ENCODE measurements at regions not wholly inside any gene's neighbourhood (a gene's known extent, or its start where the extent isn't known, plus 50 kb on each side); places are given as distances from the start of the nearest gene placed in this dataset.

DNA sequence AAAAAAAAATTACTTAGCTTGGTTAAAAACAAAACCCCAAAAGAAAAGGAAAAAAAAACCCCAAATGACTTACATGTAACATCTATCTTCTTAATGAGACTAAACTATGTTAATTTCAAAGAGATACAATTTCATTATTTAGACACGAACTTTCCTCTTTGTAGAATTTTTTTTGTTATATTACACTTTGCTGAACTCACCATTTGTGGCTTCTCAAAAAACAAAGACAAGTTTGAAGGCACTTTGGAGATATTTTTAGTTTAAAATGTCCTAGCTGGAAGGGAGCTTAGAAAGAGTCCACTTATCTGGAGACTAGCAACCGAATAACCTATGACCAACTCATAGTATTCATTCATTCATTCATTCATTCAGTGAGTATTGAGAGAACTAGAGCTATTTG lies 301.7 kb upstream of the ROPN1 start:
- Histone ChIP-seq H3K27ac (ENCODE audit: low read depth, low read length) (no peak overlapping the region), H3K4me3 (ENCODE audit: low read depth, low read length) (no peak overlapping the region), H3K4me1 (ENCODE audit: control insufficient read depth, insufficient read depth, low read length) (peaks cover 9% of the 10 kb centered on the region), H3K27me3 (ENCODE audit: control insufficient read depth, insufficient read depth, low read length) (no peaks in the 10 kb centered on the region), H3K9me3 (ENCODE audit: control insufficient read depth, insufficient read depth, low read length) (peaks cover 2% of the 10 kb centered on the region), H3K36me3 (ENCODE audit: control insufficient read depth, insufficient read depth, low read length) (no peaks in the 10 kb centered on the region)
- no CpG with 5 or more reads among the region's 2 CpGs for WGBS (ENCODE audit: insufficient coverage)
- DNase-seq (ENCODE audit: low read depth in 4 of 6, low spot score in 6 of 6): no peak

DNA sequence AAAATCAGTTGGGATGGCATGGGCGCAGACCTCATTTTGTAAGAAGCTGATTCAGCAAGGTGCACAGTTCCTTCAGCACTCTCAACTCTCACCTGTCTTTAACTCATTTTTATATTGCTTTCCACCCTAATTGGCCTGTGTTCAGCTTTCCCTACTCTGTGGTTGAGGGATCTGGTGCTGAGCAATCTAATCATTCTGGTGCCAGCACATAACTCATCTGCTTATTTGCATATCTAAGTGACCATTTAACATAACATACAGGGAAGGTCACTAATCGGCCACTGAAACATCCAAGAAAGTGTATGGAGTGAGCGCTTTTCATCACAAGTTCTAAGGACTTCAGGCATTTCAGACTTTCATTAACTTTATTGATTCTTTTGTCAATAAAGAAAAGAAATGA lies 303.4 kb upstream of the ROPN1 start:
- no peak for DNase-seq (ENCODE audit: low read depth in 4 of 6, low spot score in 6 of 6)
- Histone ChIP-seq H3K36me3 (ENCODE audit: control insufficient read depth, insufficient read depth, low read length) (no peaks in the 10 kb centered on the region), H3K27me3 (ENCODE audit: control insufficient read depth, insufficient read depth, low read length) (no peaks in the 10 kb centered on the region), H3K9me3 (ENCODE audit: control insufficient read depth, insufficient read depth, low read length) (no peaks in the 10 kb centered on the region), H3K27ac (ENCODE audit: low read depth, low read length) (no peak overlapping the region), H3K4me3 (ENCODE audit: low read depth, low read length) (no peak overlapping the region), H3K4me1 (ENCODE audit: control insufficient read depth, insufficient read depth, low read length) (peaks cover 15% of the 10 kb centered on the region)
- 100% methylated on average over 1 of the region's 3 CpGs for WGBS (ENCODE audit: insufficient coverage)

DNA sequence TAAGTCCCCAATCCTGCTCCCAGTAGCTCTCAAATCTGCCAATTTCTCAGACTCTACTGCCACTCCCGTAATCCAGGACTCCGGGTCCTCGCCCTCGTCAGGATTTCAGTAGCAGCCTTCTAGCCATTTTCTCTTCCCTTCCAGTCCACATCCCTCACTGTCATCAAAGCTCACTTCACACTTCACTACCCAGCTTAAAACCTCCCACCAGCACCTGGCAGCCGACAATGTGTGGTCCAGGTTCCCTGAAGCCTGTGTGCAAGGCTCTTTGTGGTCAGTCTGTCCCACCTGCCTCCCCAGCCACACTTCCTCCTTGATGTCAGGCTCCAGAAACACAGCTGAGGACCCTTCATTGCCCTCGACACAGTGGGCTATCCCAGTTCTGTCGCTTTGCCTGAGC lies 304.5 kb upstream of the ROPN1 start:
- no peak overlapping the region for H3K4me3 ChIP-seq (ENCODE audit: low read depth, low read length)
- WGBS (ENCODE audit: insufficient coverage): 89% methylated on average over 7 of the region's 7 CpGs
- no peaks in the 10 kb centered on the region for H3K27me3 ChIP-seq (ENCODE audit: control insufficient read depth, insufficient read depth, low read length)
- no peaks in the 10 kb centered on the region for H3K9me3 ChIP-seq (ENCODE audit: control insufficient read depth, insufficient read depth, low read length)
- no peak overlapping the region for H3K27ac ChIP-seq (ENCODE audit: low read depth, low read length)
- DNase-seq (ENCODE audit: low read depth in 4 of 6, low spot score in 6 of 6): no peak
- no peaks in the 10 kb centered on the region for H3K36me3 ChIP-seq (ENCODE audit: control insufficient read depth, insufficient read depth, low read length)
- H3K4me1 ChIP-seq (ENCODE audit: control insufficient read depth, insufficient read depth, low read length): peaks cover 15% of the 10 kb centered on the region

DNA sequence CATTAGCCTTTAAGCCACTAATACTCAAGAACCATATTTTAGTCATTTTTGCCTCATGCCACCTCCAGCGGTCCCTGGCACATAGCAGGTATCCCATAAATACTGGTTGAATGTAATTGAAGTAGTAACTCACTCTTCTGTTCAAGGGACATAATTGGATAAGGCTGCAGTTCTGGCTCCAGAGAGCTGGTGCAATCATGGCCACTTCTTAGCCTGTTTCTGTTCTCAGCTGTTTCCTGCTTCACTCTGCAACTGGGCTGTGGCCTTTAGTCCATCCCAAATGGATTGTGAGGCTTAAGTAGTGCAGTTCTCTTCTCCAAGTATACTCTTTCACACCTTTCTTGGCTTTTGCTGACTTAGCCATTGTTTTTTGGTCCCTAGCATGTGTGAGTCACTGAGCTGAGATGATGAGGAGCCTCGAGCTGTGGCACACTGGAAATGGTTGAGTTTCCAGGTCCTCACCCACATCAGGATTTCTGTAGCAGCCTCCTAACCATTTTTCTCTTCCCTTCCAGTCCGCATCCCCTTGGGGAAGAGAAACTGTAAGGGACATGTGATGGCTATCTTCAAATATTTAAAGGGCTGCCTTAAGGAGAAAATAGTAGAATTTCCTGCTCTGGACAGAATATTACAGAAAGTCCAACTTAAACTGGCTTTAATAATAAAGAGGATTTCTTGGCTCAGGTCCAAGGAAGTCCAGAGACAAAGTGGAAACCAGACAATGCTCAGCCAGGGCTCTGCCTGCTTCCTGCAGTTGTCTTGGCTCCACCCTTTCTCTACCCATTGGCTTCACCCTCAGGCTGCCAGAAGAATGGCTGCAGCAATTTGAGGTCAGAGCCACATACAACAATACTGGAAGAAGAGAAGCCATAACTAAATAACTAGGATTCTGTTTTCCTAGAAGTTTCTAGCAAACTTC lies 305.4 kb upstream of the ROPN1 start:
- WGBS (ENCODE audit: insufficient coverage): no CpG with 5 or more reads among the region's 3 CpGs
- Histone ChIP-seq H3K27ac (ENCODE audit: low read depth, low read length) (no peak overlapping the region), H3K27me3 (ENCODE audit: control insufficient read depth, insufficient read depth, low read length) (no peaks in the 10 kb centered on the region), H3K36me3 (ENCODE audit: control insufficient read depth, insufficient read depth, low read length) (no peaks in the 10 kb centered on the region), H3K9me3 (ENCODE audit: control insufficient read depth, insufficient read depth, low read length) (no peaks in the 10 kb centered on the region), H3K4me3 (ENCODE audit: low read depth, low read length) (no peak overlapping the region), H3K4me1 (ENCODE audit: control insufficient read depth, insufficient read depth, low read length) (peaks cover 13% of the 10 kb centered on the region)
- no peak for DNase-seq (ENCODE audit: low read depth in 4 of 6, low spot score in 6 of 6)

DNA sequence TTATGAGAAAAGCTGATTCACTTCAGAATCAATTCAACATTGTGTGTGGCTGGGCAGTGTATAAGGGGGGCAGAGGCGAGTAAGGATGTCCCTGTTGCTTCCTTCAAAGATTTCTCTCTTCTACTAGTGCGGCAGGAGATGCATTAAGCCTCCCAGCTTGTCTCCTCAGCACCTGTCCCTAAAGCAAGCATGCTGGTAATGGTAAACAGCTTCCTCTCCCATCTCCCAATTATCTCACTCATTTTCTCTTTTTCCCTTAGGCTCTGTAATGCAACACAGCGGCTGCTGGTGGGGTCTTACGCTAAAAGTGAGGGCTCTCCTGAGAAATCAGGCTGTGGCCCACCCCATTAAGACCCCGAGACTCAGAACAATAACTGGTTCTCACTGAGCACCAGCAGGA lies 306.4 kb upstream of the ROPN1 start:
- no peaks in the 10 kb centered on the region for H3K9me3 ChIP-seq (ENCODE audit: control insufficient read depth, insufficient read depth, low read length)
- H3K4me3 ChIP-seq (ENCODE audit: low read depth, low read length): no peak overlapping the region
- no peaks in the 10 kb centered on the region for H3K27me3 ChIP-seq (ENCODE audit: control insufficient read depth, insufficient read depth, low read length)
- no peaks in the 10 kb centered on the region for H3K36me3 ChIP-seq (ENCODE audit: control insufficient read depth, insufficient read depth, low read length)
- 80% methylated on average over 4 of the region's 5 CpGs for WGBS (ENCODE audit: insufficient coverage)
- peaks cover 11% of the 10 kb centered on the region for H3K4me1 ChIP-seq (ENCODE audit: control insufficient read depth, insufficient read depth, low read length)
- DNase-seq (ENCODE audit: low read depth in 4 of 6, low spot score in 6 of 6): peak in 1 of 6 donors; percentile 63
- no peak overlapping the region for H3K27ac ChIP-seq (ENCODE audit: low read depth, low read length)

DNA sequence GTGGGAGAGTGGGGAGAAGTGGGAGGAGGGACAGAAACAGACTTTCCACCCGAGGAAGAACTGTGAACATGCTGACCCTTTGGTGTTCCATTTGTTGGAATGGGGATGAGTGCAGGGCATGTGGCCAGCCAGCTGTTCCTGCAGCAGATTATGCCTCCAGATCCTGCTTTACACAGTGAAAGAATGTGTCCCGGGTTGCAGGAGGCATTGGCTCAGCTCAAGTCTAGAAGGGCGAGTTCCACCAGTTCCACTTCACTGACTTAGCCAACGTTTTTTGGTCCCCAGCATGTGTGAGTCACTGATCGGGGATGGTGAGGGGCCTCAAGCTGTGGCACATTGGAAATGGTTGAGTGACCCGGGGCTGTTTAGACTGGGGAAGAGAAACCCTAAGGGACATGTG lies 307.0 kb upstream of the ROPN1 start:
- H3K9me3 ChIP-seq (ENCODE audit: control insufficient read depth, insufficient read depth, low read length): no peaks in the 10 kb centered on the region
- no peaks in the 10 kb centered on the region for H3K36me3 ChIP-seq (ENCODE audit: control insufficient read depth, insufficient read depth, low read length)
- no peak for DNase-seq (ENCODE audit: low read depth in 4 of 6, low spot score in 6 of 6)
- no peaks in the 10 kb centered on the region for H3K27me3 ChIP-seq (ENCODE audit: control insufficient read depth, insufficient read depth, low read length)
- 58% methylated on average over 6 of the region's 6 CpGs for WGBS (ENCODE audit: insufficient coverage)
- H3K4me1 ChIP-seq (ENCODE audit: control insufficient read depth, insufficient read depth, low read length): peaks cover 11% of the 10 kb centered on the region
- H3K4me3 ChIP-seq (ENCODE audit: low read depth, low read length): no peak overlapping the region
- H3K27ac ChIP-seq (ENCODE audit: low read depth, low read length): no peak overlapping the region

DNA sequence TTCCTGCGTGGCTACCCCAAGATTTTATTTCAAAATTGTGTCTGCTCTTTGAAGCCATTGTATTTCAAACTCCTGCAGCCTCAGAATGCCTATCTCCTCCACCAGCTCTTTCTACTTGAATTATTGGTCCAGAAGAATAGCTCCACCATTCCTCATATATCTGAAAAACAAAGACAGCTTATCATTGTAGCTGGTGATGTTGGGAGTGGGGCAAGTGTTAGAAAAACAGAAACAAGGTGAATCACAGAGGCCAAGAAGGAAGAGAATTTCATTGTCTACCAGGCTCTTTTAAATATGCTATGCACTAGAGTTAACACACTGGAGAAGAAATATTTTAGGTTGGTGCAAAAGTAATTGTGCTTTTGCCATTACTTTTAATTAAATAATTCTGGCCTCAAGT lies 307.9 kb upstream of the ROPN1 start:
- Histone ChIP-seq H3K4me1 (ENCODE audit: control insufficient read depth, insufficient read depth, low read length) (peaks cover 11% of the 10 kb centered on the region), H3K9me3 (ENCODE audit: control insufficient read depth, insufficient read depth, low read length) (no peaks in the 10 kb centered on the region), H3K36me3 (ENCODE audit: control insufficient read depth, insufficient read depth, low read length) (no peaks in the 10 kb centered on the region), H3K27me3 (ENCODE audit: control insufficient read depth, insufficient read depth, low read length) (no peaks in the 10 kb centered on the region), H3K4me3 (ENCODE audit: low read depth, low read length) (no peak overlapping the region), H3K27ac (ENCODE audit: low read depth, low read length) (no peak overlapping the region)
- DNase-seq (ENCODE audit: low read depth in 4 of 6, low spot score in 6 of 6): no peak
- no CpG with 5 or more reads among the region's 1 CpG for WGBS (ENCODE audit: insufficient coverage)

DNA sequence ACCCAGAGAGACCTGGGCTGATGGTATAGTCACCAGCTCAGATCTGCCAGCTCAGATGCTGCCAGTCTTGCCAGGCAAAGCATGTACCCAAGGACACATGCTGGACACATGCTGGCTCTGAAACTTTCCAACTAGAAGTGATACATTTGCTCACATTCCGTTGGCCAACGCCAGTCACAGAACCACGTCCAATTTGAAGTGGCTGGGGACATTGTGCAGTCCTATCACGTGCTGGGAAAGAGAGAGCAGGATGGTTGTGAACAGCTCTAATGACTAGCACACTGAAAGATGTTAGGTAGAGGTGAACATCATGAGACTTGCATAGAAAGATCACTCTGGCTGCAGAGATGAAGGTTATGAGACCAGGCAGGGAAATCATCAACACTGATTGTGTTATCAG lies 308.5 kb upstream of the ROPN1 start:
- H3K36me3 ChIP-seq (ENCODE audit: control insufficient read depth, insufficient read depth, low read length): no peaks in the 10 kb centered on the region
- WGBS (ENCODE audit: insufficient coverage): 92% methylated on average over 4 of the region's 4 CpGs

DNA sequence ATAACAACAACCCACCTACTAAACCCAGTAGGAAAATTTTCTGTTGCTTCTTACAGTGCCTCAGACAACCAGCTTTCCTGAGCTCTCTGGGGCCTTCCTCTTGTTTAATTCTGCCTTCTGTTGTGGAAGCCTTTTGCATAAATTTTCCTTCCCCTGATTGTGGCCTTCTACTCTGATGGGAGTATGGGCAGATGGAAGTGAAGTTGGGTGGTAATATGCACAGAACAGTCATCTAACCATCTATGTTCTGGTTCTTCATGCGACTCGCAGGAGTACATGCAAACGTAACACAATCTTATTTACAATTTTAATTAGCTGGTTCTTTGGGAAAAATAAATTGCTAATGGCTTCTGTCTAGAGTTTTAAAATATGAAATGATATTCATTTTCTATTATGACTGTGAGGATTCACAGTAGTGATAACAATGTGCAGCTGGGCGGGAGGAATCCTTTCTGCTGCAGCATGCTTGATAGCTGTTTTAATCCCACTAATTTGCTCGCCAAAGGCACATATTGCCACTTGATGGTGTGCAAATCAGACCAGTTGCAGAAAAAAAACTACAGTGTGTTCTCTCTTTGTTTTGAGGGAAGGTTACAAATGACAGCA lies 311.5 kb upstream of the ROPN1 start:
- no peaks in the 10 kb centered on the region for H3K36me3 ChIP-seq (ENCODE audit: control insufficient read depth, insufficient read depth, low read length)
- H3K4me3 ChIP-seq (ENCODE audit: low read depth, low read length): no peak overlapping the region
- H3K4me1 ChIP-seq (ENCODE audit: control insufficient read depth, insufficient read depth, low read length): peaks cover 6% of the 10 kb centered on the region
- H3K27ac ChIP-seq (ENCODE audit: low read depth, low read length): no peak overlapping the region
- H3K9me3 ChIP-seq (ENCODE audit: control insufficient read depth, insufficient read depth, low read length): peaks cover 1% of the 10 kb centered on the region
- no peaks in the 10 kb centered on the region for H3K27me3 ChIP-seq (ENCODE audit: control insufficient read depth, insufficient read depth, low read length)
- WGBS (ENCODE audit: insufficient coverage): no CpG with 5 or more reads among the region's 5 CpGs
- peak in 1 of 6 donors; percentile 91 for DNase-seq (ENCODE audit: low read depth in 4 of 6, low spot score in 6 of 6)

More for the DNA sequence above, 308.5 kb upstream of the ROPN1 start:
- no peak overlapping the region for H3K27ac ChIP-seq (ENCODE audit: low read depth, low read length)
- H3K27me3 ChIP-seq (ENCODE audit: control insufficient read depth, insufficient read depth, low read length): no peaks in the 10 kb centered on the region
- no peak overlapping the region for H3K4me3 ChIP-seq (ENCODE audit: low read depth, low read length)
- no peaks in the 10 kb centered on the region for H3K9me3 ChIP-seq (ENCODE audit: control insufficient read depth, insufficient read depth, low read length)
- H3K4me1 ChIP-seq (ENCODE audit: control insufficient read depth, insufficient read depth, low read length): peaks cover 11% of the 10 kb centered on the region
- no peak for DNase-seq (ENCODE audit: low read depth in 4 of 6, low spot score in 6 of 6)

DNA sequence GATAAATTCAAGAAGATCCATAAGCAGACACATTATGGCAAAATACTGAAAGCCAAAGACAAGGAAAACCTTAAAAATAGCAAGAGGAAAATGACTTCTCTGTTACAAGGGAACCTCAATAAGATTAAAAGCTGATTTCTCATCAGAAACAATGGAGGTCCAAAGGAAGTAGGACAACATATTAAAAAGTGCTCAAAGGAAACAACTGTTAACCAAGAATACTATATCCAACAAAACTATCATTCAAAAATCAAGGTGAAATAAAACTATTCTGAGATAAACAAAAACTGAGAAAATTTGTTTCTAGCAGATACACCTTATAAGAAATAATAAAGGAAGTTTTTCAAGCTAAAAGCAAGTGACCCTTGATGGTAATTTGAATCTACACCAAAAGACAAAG lies 314.7 kb upstream of the ROPN1 start:
- Histone ChIP-seq H3K36me3 (ENCODE audit: control insufficient read depth, insufficient read depth, low read length) (no peaks in the 10 kb centered on the region), H3K27me3 (ENCODE audit: control insufficient read depth, insufficient read depth, low read length) (no peaks in the 10 kb centered on the region), H3K4me3 (ENCODE audit: low read depth, low read length) (no peak overlapping the region), H3K9me3 (ENCODE audit: control insufficient read depth, insufficient read depth, low read length) (peaks cover 1% of the 10 kb centered on the region), H3K4me1 (ENCODE audit: control insufficient read depth, insufficient read depth, low read length) (no peaks in the 10 kb centered on the region), H3K27ac (ENCODE audit: low read depth, low read length) (no peak overlapping the region)
- DNase-seq (ENCODE audit: low read depth in 4 of 6, low spot score in 6 of 6): no peak
